Chondrocyte (in vitro differentiated cells): ENCODE measurements at regions not wholly inside any gene's neighbourhood (a gene's known extent, or its start where the extent isn't known, plus 50 kb on each side); places are given as distances from the start of the nearest gene placed in this dataset.

Source experiments
- DNase-seq: peaks from one replicate; pipeline ENCODE4 v3.0.0; 2021; ENCODE audit warnings: mixed read lengths, low spot score
- H3K27ac Mint-ChIP-seq: one replicate; pipeline ENCODE4 v1.8.0; 2021; ENCODE audit warnings: mild to moderate bottlenecking, moderate library complexity, mixed read lengths; ENCODE audit not compliant: unreplicated experiment
- H3K27me3 Mint-ChIP-seq: 2 replicates; pipeline ENCODE4 v1.8.0; 2021; ENCODE audit warnings: low read depth, mixed read lengths
- H3K36me3 Mint-ChIP-seq: 2 replicates; pipeline ENCODE4 v1.8.0; 2021; ENCODE audit warnings: low read depth, mixed read lengths
- H3K4me1 Mint-ChIP-seq: 2 replicates; pipeline ENCODE4 v1.8.0; 2021; ENCODE audit warnings: low read depth, mild to moderate bottlenecking, mixed read lengths
- H3K4me3 Mint-ChIP-seq: one replicate; pipeline ENCODE4 v1.8.0; 2021; ENCODE audit warnings: mild to moderate bottlenecking, moderate library complexity, mixed read lengths; ENCODE audit not compliant: unreplicated experiment
- H3K9me3 Mint-ChIP-seq: 2 replicates; pipeline ENCODE4 v1.8.0; 2021; ENCODE audit warnings: low read depth, mixed read lengths
- TF ChIP-seq, protein P1 (sequence below): fragments of 200-600 bp; sonication (generic); IDR thresholded peaks from 2 replicates; pipeline ENCODE4 v1.5.0; 2021; ENCODE audit warnings: antibody characterized with exemption, mild to moderate bottlenecking, moderate library complexity

DNA sequence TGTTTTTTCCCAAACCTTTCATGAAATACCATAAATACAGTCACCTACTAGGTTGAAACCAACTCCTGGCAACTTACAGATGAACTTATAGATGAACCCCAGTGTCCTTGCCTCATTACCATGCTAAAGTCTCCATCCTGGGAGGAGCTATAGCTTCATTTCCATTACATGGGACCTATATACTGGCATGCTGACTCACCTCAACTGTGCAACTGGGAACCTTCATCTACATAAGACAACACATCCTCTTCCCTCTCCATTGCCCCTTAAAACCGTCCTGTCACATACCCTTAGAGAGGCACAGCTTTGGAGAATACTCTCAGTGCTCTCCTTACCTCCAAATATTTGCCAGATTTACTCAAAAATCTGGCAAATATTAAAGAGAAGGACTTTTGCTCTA lies 638.3 kb downstream of the HTR1A start:
- Mint-ChIP-seq H3K4me3 (no peak overlapping the region), H3K27me3 (no peaks in the 10 kb centered on the region), H3K27ac (no peak overlapping the region), H3K36me3 (no peaks in the 10 kb centered on the region), H3K9me3 (peaks cover under 1% of the 10 kb centered on the region), H3K4me1 (no peaks in the 10 kb centered on the region)
- no peak for DNase-seq
- TF ChIP-seq, protein P1, sequence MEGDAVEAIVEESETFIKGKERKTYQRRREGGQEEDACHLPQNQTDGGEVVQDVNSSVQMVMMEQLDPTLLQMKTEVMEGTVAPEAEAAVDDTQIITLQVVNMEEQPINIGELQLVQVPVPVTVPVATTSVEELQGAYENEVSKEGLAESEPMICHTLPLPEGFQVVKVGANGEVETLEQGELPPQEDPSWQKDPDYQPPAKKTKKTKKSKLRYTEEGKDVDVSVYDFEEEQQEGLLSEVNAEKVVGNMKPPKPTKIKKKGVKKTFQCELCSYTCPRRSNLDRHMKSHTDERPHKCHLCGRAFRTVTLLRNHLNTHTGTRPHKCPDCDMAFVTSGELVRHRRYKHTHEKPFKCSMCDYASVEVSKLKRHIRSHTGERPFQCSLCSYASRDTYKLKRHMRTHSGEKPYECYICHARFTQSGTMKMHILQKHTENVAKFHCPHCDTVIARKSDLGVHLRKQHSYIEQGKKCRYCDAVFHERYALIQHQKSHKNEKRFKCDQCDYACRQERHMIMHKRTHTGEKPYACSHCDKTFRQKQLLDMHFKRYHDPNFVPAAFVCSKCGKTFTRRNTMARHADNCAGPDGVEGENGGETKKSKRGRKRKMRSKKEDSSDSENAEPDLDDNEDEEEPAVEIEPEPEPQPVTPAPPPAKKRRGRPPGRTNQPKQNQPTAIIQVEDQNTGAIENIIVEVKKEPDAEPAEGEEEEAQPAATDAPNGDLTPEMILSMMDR, result no peak

DNA sequence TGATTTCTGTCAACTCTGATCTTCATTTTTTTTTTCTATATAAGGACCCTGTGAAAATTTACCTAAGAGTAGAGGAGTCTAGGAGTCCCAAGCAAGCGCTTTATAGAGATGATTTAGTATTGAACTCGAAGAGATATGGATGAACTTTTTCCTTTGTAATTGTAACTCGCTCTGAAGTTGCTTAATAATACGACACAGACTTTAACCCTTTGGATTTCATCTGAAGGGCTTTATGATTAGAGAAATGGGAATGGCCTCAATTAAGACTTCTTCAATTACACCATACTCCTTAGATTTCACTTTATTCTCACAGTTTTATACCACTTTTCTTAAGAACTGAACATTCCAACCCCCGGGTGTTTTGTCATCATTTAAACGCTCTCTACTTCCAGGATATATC lies 647.7 kb downstream of the HTR1A start:
- H3K9me3 Mint-ChIP-seq, result no peaks in the 10 kb centered on the region
- H3K4me3 Mint-ChIP-seq, result no peak overlapping the region
- TF ChIP-seq, protein P1, result no peak
- no peak overlapping the region for H3K27ac Mint-ChIP-seq
- H3K4me1 Mint-ChIP-seq, result no peaks in the 10 kb centered on the region
- no peaks in the 10 kb centered on the region for H3K36me3 Mint-ChIP-seq
- H3K27me3 Mint-ChIP-seq, result peaks cover 3% of the 10 kb centered on the region
- DNase-seq, result no peak

DNA sequence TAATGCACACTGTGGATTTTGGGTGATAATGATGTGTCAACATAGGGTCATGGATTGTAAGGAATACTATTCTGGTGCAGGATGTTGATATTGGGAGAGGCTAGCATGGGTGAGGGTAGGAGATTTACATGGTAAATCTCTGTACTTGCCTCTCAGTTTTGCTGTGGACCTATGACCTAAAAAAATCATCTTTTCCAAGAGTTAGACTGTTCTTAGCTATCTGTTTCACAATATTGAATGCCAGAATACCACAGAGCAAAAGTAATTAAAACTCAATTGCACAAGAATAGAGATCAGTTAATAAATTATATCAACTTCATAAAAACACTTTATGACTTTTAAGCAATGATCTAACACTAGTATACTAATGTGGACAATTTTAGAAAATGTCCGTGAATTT lies 651.6 kb downstream of the HTR1A start:
- H3K4me1 Mint-ChIP-seq, result peaks cover 3% of the 10 kb centered on the region
- peaks cover 6% of the 10 kb centered on the region for H3K27me3 Mint-ChIP-seq
- H3K9me3 Mint-ChIP-seq, result no peaks in the 10 kb centered on the region
- H3K36me3 Mint-ChIP-seq, result no peaks in the 10 kb centered on the region
- DNase-seq, result no peak
- H3K27ac Mint-ChIP-seq, result no peak overlapping the region
- no peak overlapping the region for H3K4me3 Mint-ChIP-seq
- TF ChIP-seq, protein P1, result no peak

DNA sequence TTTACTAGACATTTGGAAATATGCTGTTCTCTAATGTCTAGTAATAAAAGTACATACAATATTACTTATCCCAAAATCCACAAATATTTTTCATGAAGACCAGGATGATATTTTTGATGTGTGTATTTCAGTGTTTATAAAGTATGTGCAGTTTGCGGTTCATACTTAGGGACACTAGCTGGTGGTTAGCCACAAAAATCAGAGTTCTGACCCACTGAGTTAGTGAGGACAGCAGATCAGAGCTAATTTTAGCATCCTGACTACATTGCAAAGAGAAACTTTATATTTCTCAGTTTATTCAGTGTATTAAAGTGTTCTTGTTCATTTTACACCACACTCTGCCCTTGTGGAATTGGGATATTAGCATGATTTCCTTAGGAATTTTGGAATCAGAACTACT lies 655.3 kb downstream of the HTR1A start:
- TF ChIP-seq, protein P1, result no peak
- Mint-ChIP-seq H3K36me3 (no peaks in the 10 kb centered on the region), H3K4me1 (peaks cover 3% of the 10 kb centered on the region), H3K4me3 (no peak overlapping the region), H3K27me3 (peaks cover 6% of the 10 kb centered on the region), H3K27ac (no peak overlapping the region), H3K9me3 (no peaks in the 10 kb centered on the region)
- no peak for DNase-seq

DNA sequence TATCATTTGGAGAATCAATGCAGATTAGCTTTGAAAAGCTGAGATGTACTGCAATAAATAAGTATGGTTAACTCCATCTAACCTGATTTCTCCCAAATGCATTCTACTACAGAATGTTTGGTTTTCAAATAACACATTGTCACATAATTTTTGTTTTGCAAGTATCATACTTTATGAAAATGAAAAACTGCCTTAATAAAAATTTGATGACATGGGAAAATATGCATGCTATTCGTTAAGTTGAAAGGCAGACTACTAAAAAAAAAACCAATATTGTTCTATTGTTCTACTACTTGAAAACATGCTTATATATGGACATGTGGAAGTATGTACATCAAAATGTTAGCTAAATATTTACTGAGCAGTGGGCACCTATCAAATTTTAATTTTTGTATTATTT lies 668.9 kb downstream of the HTR1A start:
- peaks cover 3% of the 10 kb centered on the region for H3K27me3 Mint-ChIP-seq
- H3K36me3 Mint-ChIP-seq, result no peaks in the 10 kb centered on the region
- H3K4me1 Mint-ChIP-seq, result no peaks in the 10 kb centered on the region
- H3K9me3 Mint-ChIP-seq, result no peaks in the 10 kb centered on the region
- no peak for DNase-seq
- H3K27ac Mint-ChIP-seq, result no peak overlapping the region
- TF ChIP-seq, protein P1, result no peak
- H3K4me3 Mint-ChIP-seq, result no peak overlapping the region
